ENCODE measurements at regions not wholly inside any gene's neighbourhood (a gene's known extent, or its start where the extent isn't known, plus 50 kb on each side); places are given as distances from the start of the nearest gene placed in this dataset.

DNA sequence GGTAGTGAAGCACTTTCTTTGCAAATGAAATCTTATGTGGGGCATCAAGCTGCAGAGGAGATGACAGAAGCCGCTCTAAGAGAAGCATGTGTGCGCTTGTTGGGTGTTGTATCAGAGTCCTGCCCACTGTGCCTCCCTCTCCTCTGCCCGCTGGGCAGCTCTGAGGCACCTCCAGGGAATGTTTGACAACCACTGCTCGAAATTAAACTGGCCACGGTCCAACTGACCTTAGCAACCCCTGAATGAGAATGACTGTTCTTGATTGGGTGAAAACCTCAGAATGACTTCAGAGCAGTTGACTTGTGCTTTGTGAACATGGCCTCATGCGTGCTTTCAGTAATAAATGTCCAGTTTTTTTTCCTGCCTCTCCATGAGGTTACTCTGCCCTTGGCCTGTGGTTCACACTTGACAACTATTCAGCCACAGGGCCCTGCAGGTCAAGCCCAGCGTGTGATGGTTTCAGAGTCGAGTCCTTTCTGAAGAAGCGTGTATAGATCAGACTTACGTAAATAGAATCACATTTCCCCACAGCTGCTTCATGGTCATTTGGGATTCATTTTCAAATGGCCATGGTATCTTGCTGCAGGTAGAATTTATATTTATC is 94.9 kb downstream of the SLC4A3 start:
- TF ChIP-seq, protein P1, sequence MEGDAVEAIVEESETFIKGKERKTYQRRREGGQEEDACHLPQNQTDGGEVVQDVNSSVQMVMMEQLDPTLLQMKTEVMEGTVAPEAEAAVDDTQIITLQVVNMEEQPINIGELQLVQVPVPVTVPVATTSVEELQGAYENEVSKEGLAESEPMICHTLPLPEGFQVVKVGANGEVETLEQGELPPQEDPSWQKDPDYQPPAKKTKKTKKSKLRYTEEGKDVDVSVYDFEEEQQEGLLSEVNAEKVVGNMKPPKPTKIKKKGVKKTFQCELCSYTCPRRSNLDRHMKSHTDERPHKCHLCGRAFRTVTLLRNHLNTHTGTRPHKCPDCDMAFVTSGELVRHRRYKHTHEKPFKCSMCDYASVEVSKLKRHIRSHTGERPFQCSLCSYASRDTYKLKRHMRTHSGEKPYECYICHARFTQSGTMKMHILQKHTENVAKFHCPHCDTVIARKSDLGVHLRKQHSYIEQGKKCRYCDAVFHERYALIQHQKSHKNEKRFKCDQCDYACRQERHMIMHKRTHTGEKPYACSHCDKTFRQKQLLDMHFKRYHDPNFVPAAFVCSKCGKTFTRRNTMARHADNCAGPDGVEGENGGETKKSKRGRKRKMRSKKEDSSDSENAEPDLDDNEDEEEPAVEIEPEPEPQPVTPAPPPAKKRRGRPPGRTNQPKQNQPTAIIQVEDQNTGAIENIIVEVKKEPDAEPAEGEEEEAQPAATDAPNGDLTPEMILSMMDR (IDR thresholded peaks at IDR 0.05), result no peak
- no peak for TF ChIP-seq POLR2AphosphoS5 (IDR thresholded peaks at IDR 0.05)
- TF ChIP-seq EP300 (IDR thresholded peaks at IDR 0.05), result no peak
- TF ChIP-seq POLR2A (IDR thresholded peaks at IDR 0.05), result no peak
